Loucy (cell line): ENCODE measurements at regions not wholly inside any gene's neighbourhood (a gene's known extent, or its start where the extent isn't known, plus 50 kb on each side); places are given as distances from the start of the nearest gene placed in this dataset.
"Not testable (repeated sequence)": the region's sequence is repeated elsewhere in the genome, so short reads cannot be mapped to it uniquely, and the experiment has no call there.

Source experiments
- CTCF ChIP-seq: fragments of 200-600 bp; sonication (generic); conservative IDR thresholded peaks from 2 replicates; pipeline ENCODE4 v1.5.1; 2014; ENCODE audit warnings: mild to moderate bottlenecking, antibody characterized with exemption, low read length
- EZH2phosphoT487 ChIP-seq: fragments of 200-600 bp; IDR thresholded peaks from 2 replicates; pipeline ENCODE4 v1.6.1; 2018; ENCODE audit warnings: antibody characterized with exemption, mild to moderate bottlenecking, moderate library complexity, borderline replicate concordance

- not testable (repeated sequence) for TF ChIP-seq CTCF, EZH2phosphoT487
These were observed 117.1 kb downstream of the TMEM121 start for GRCh38 chr14:105643406-105644052.
